HepG2 (cell line): ENCODE measurements at regions not wholly inside any gene's neighbourhood (a gene's known extent, or its start where the extent isn't known, plus 50 kb on each side); places are given as distances from the start of the nearest gene placed in this dataset.

Experiments used
- ATAC-seq: fragments of 200-7000 bp; cut with Tn5 transposase; 3 replicates; pipeline ENCODE4 v1.9.1; 2020; ENCODE audit warnings: mild to moderate bottlenecking, moderate library complexity
- BruUV-seq: library from RNA; stranded (reverse); fragments of 400-500 nt; replicated peaks from 2 replicates; lab custom pipeline; 2021; lab: Mats Ljungman, UMichigan
- CTCF ChIA-PET: fragments of 300-600 bp; formaldehyde crosslinking; extraction: SDS; loops from one replicate; lab custom pipeline; 2021; ENCODE audit warnings: low total read pairs, inconsistent platforms, low intra/inter-chr PET ratio; lab: Yijun Ruan, JAX
- POLR2A ChIA-PET: fragments of 350-600 bp; sonication (Branson Sonifier 250); formaldehyde crosslinking; loops from one replicate; lab custom pipeline; 2020; ENCODE audit warnings: antibody characterized with exemption, inconsistent platforms; lab: Yijun Ruan, JAX
- DNase-seq: peaks from one replicate; pipeline ENCODE4 v3.0.0-alpha.2; 2015; ENCODE audit warnings: low spot score
- FAIRE-seq: peaks from 3 replicates; lab custom pipeline; 2011; peaks lifted over from hg19 to GRCh38; lab: Jason Lieb, UNC
- H2AFZ ChIP-seq: one replicate; pipeline ENCODE4 v1.6.1; 2011; ENCODE audit warnings: low read length, inconsistent platforms
- H3K27ac ChIP-seq: fragments of 300-600 bp; 3 replicates; pipeline ENCODE4 v1.8.0; 2011; ENCODE audit warnings: mixed run types, mild to moderate bottlenecking, mixed read lengths, low read length, inconsistent platforms; ENCODE audit not compliant: insufficient read depth; ENCODE audit errors: extremely low read length
- H3K27me3 ChIP-seq, 2 experiments: fragments of 200-600 bp in 1 of 2; 2 replicates in 1 of 2; 3 replicates in 1 of 2; pipeline versions ENCODE4 v1.6.0 to v1.8.0; 2011; ENCODE audit warnings: low read length in 2 of 2, mild to moderate bottlenecking in 2 of 2, moderate library complexity in 2 of 2, inconsistent platforms in 1 of 2; ENCODE audit not compliant: insufficient read depth in 2 of 2, control insufficient read depth in 1 of 2
- H3K36me3 ChIP-seq, 2 experiments: fragments of 200-600 bp in 1 of 2; replicated peaks in 1 of 2; 2 replicates in 1 of 2; 3 replicates in 1 of 2; pipeline versions ENCODE4 v1.5.1 to v1.8.0; 2011; ENCODE audit warnings: low read length in 2 of 2, inconsistent platforms in 1 of 2; ENCODE audit not compliant: insufficient read depth in 2 of 2, control insufficient read depth in 1 of 2
- H3K4me1 ChIP-seq: 2 replicates; pipeline ENCODE4 v1.5.1; 2012; ENCODE audit warnings: low read length, inconsistent platforms; ENCODE audit not compliant: insufficient read depth
- H3K4me2 ChIP-seq: 2 replicates; pipeline ENCODE4 v1.6.0; 2011; ENCODE audit warnings: low read depth, low read length, inconsistent platforms
- H3K4me3 ChIP-seq, 3 experiments: fragments of 200-600 bp in 1 of 3; sonication (generic), shearing (Covaris generic) in 1 of 3; replicated peaks in 1 of 3; 2 replicates each; pipeline ENCODE4 v1.5.1; 2011 to 2016; ENCODE audit warnings: low read length in 3 of 3, inconsistent platforms in 2 of 3, low read depth in 2 of 3, mild to moderate bottlenecking in 2 of 3, control low read depth in 1 of 3, mixed read lengths in 1 of 3; ENCODE audit not compliant: insufficient read depth in 1 of 3
- H3K79me2 ChIP-seq: one replicate; pipeline ENCODE4 v1.6.1; 2011; ENCODE audit warnings: low read length, inconsistent platforms; ENCODE audit not compliant: insufficient read depth
- H3K9ac ChIP-seq: 2 replicates; pipeline ENCODE4 v1.6.0; 2011; ENCODE audit warnings: mild to moderate bottlenecking, low read depth, low read length, inconsistent platforms; ENCODE audit not compliant: insufficient read depth
- H3K9me3 ChIP-seq: 2 replicates; pipeline ENCODE4 v1.5.1; 2012; ENCODE audit warnings: mild to moderate bottlenecking, low read length
- H4K20me1 ChIP-seq: 2 replicates; pipeline ENCODE4 v1.6.0; 2011; ENCODE audit warnings: inconsistent platforms, mild to moderate bottlenecking, low read length, moderate library complexity; ENCODE audit not compliant: insufficient read depth
- CEBPZ ChIP-seq: IDR thresholded peaks from 2 replicates; pipeline ENCODE4 v1.6.1; 2012; ENCODE audit warnings: low read length, improper control_type of control experiment
- HMGXB4 ChIP-seq, 2 experiments: sonication (generic) in 1 of 2; formaldehyde crosslinking in 1 of 2; IDR thresholded peaks; 2 replicates each; pipeline versions ENCODE4 v1.4.0 to v1.6.1; 2018 to 2020; ENCODE audit warnings: missing genetic modification reagents in 2 of 2, borderline replicate concordance in 1 of 2, low read depth in 1 of 2, mild to moderate bottlenecking in 1 of 2, missing biosample characterization in 1 of 2
- LRRFIP1 ChIP-seq: sonication (generic); formaldehyde crosslinking; conservative IDR thresholded peaks from 2 replicates; pipeline ENCODE4 v1.4.0; 2020; ENCODE audit warnings: missing genetic modification reagents
- U2AF1 ChIP-seq: fragments of 200-400 bp; formaldehyde crosslinking; optimal IDR thresholded peaks from 2 replicates; pipeline ENCODE3; 2017; ENCODE audit warnings: mild to moderate bottlenecking, low read depth, low read length
- ZNF775 ChIP-seq: sonication (generic); formaldehyde crosslinking; IDR thresholded peaks from 2 replicates; pipeline ENCODE4 v1.4.0; 2020; ENCODE audit warnings: missing genetic modification reagents, mild to moderate bottlenecking, moderate library complexity, borderline replicate concordance
- WGBS: methylation state at CpG from one replicate; pipeline ENCODE4 v1.1.6; 2017; ENCODE audit warnings: low lambda C conversion rate; 5-methylcytosine and 5-hydroxymethylcytosine counted together
- in situ Hi-C: cut with HindIII; loops from 2 replicates; pipeline ENCODE4 v1.10.0; 2017; ENCODE audit warnings: low pct_unique_long_range_greater_than_20kb; ENCODE audit not compliant: extremely low pct_ligation_motif_present
- intact Hi-C: fragments of 100-400 bp; cut with micrococcal nuclease; formaldehyde crosslinking; loops from one replicate; pipeline ENCODE4 v1.10.0; 2022; ENCODE audit not compliant: unreplicated experiment

GRCh38 chr12:60980558-60980957, 1279.6 kb upstream of the USP15 start:
- Histone ChIP-seq H3K36me3 (no peaks in the 10 kb centered on the region), H3K27me3 (no peaks in the 10 kb centered on the region), H3K9ac (no peak overlapping the region), H4K20me1 (no peaks in the 10 kb centered on the region), H3K4me2 (no peak overlapping the region), H3K9me3 (peaks cover 39% of the 10 kb centered on the region), H2AFZ (no peak overlapping the region), H3K4me3 (no peak overlapping the region), H3K27ac (no peak overlapping the region), H3K79me2 (no peaks in the 10 kb centered on the region), H3K4me1 (no peaks in the 10 kb centered on the region)
- in situ Hi-C loops = no loop called here
- ChIA-PET CTCF (no interaction called here), POLR2A (no interaction called here)
- FAIRE-seq = no peak
- no TSS peak for BruUV-seq
- DNase-seq = no peak
- intact Hi-C loops = no loop called here
- 0% methylated on average over 1 of the region's 1 CpG for WGBS
- no peak for ATAC-seq
- TF ChIP-seq U2AF1 (no peak), HMGXB4 (CRISPR knock-in tag; IDR thresholded peaks at IDR 0.05; ENCODE audit: borderline replicate concordance in 1 of 2, low read depth in 1 of 2) (no peak), ZNF775 (CRISPR knock-in tag) (no peak), LRRFIP1 (CRISPR knock-in tag) (no peak), CEBPZ (no peak)
